Mucosa of descending colon (tissue), 3 donors: ENCODE measurements at regions not wholly inside any gene's neighbourhood (a gene's known extent, or its start where the extent isn't known, plus 50 kb on each side); places are given as distances from the start of the nearest gene placed in this dataset.

Experiments
- ATAC-seq: fragments of 200-7000 bp; cut with Tn5 transposase; one replicate; pipeline ENCODE4 v1.9.1; 2020; ENCODE audit warnings: mild to moderate bottlenecking, moderate library complexity
- DNase-seq, 3 donors: peaks; one replicate each; pipeline ENCODE4 v3.0.0-alpha.2; 2020
- H3K36me3 ChIP-seq: fragments of 200-600 bp; one replicate; pipeline ENCODE4 v1.8.0; 2021; ENCODE audit warnings: low read depth, mild to moderate bottlenecking
- H3K4me1 ChIP-seq: fragments of 200-600 bp; one replicate; pipeline ENCODE4 v1.8.0; 2021; ENCODE audit warnings: low read depth, mild to moderate bottlenecking
- H3K4me3 ChIP-seq: fragments of 200-600 bp; one replicate; pipeline ENCODE4 v1.8.0; 2021; ENCODE audit warnings: mild to moderate bottlenecking
- H3K9me3 ChIP-seq: fragments of 200-600 bp; one replicate; pipeline ENCODE4 v1.8.0; 2021; ENCODE audit warnings: mild to moderate bottlenecking
- CTCF ChIP-seq: fragments of 200-600 bp; IDR thresholded peaks from one replicate; pipeline ENCODE4 v1.8.0; 2022; ENCODE audit warnings: antibody characterized with exemption, mild to moderate bottlenecking
- intact Hi-C, 2 donors: fragments of 100-400 bp; cut with DNase I in 1 of 2; cut with micrococcal nuclease in 1 of 2; formaldehyde crosslinking; loops; one replicate each; pipeline versions ENCODE4 v1.11.0 to v1.11.1; 2022; cut with DNase I, micrococcal nuclease
- donor health status: DM: no; HTN: no; CAD: no; lungs with moderate emphysema.
- donor health status: DM: no; HTN: no; CAD: no.
- donor health status: DM: no; HTN: yes; CAD: no.

- Histone ChIP-seq H3K36me3 (no peaks in the 10 kb centered on the region), H3K9me3 (no peaks in the 10 kb centered on the region), H3K4me3 (no peak overlapping the region), H3K4me1 (no peaks in the 10 kb centered on the region)
- no peak for TF ChIP-seq CTCF
- intact Hi-C loops, result no loop called here
- no peak for ATAC-seq
- no peak for DNase-seq
Measured at GRCh38 chr9:27765266-27766072, 192.2 kb upstream of the C9orf72 start.

- Histone ChIP-seq H3K36me3 (no peaks in the 10 kb centered on the region), H3K4me3 (no peak overlapping the region), H3K4me1 (no peaks in the 10 kb centered on the region), H3K9me3 (no peaks in the 10 kb centered on the region)
- DNase-seq, result no peak
- intact Hi-C loops, result no loop called here
- no peak for TF ChIP-seq CTCF
- ATAC-seq, result no peak
Measured at GRCh38 chr9:27766073-27766835, 193.0 kb upstream of the C9orf72 start.

- ATAC-seq (no peak), DNase-seq (no peak)
- Histone ChIP-seq H3K9me3 (no peaks in the 10 kb centered on the region), H3K4me1 (no peaks in the 10 kb centered on the region), H3K36me3 (no peaks in the 10 kb centered on the region), H3K4me3 (no peak overlapping the region)
- TF ChIP-seq CTCF, result no peak
- intact Hi-C loops, result no loop called here
Measured at GRCh38 chr9:27768781-27769180, 195.5 kb upstream of the C9orf72 start.

- no peaks in the 10 kb centered on the region for H3K36me3 ChIP-seq
- TF ChIP-seq CTCF, result no peak
- no peaks in the 10 kb centered on the region for H3K9me3 ChIP-seq
- intact Hi-C loops, result no loop called here
- no peaks in the 10 kb centered on the region for H3K4me1 ChIP-seq
- DNase-seq (no peak), ATAC-seq (no peak)
- no peak overlapping the region for H3K4me3 ChIP-seq
Measured at GRCh38 chr9:27770541-27770940, 197.3 kb upstream of the C9orf72 start.

- ATAC-seq, result no peak
- intact Hi-C loops, result no loop called here
- H3K4me1 ChIP-seq, result no peaks in the 10 kb centered on the region
- DNase-seq, result no peak
- H3K9me3 ChIP-seq, result no peaks in the 10 kb centered on the region
- no peak for TF ChIP-seq CTCF
- no peak overlapping the region for H3K4me3 ChIP-seq
- H3K36me3 ChIP-seq, result no peaks in the 10 kb centered on the region
Measured at GRCh38 chr9:27771803-27772545, 198.7 kb upstream of the C9orf72 start.
